ENCODE measurements at regions not wholly inside any gene's neighbourhood (a gene's known extent, or its start where the extent isn't known, plus 50 kb on each side); places are given as distances from the start of the nearest gene placed in this dataset.

GRCh38 chr16:22632606-22633005 lies 121.9 kb downstream of the NPIPB5 start:
- TF ChIP-seq POLR2A (IDR thresholded peaks at IDR 0.05) (no peak), EP300 (IDR thresholded peaks at IDR 0.05) (no peak)
- TF ChIP-seq, protein P1, sequence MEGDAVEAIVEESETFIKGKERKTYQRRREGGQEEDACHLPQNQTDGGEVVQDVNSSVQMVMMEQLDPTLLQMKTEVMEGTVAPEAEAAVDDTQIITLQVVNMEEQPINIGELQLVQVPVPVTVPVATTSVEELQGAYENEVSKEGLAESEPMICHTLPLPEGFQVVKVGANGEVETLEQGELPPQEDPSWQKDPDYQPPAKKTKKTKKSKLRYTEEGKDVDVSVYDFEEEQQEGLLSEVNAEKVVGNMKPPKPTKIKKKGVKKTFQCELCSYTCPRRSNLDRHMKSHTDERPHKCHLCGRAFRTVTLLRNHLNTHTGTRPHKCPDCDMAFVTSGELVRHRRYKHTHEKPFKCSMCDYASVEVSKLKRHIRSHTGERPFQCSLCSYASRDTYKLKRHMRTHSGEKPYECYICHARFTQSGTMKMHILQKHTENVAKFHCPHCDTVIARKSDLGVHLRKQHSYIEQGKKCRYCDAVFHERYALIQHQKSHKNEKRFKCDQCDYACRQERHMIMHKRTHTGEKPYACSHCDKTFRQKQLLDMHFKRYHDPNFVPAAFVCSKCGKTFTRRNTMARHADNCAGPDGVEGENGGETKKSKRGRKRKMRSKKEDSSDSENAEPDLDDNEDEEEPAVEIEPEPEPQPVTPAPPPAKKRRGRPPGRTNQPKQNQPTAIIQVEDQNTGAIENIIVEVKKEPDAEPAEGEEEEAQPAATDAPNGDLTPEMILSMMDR (IDR thresholded peaks at IDR 0.05): no peak
